ENCODE measurements at regions not wholly inside any gene's neighbourhood (a gene's known extent, or its start where the extent isn't known, plus 50 kb on each side); places are given as distances from the start of the nearest gene placed in this dataset.

DNA sequence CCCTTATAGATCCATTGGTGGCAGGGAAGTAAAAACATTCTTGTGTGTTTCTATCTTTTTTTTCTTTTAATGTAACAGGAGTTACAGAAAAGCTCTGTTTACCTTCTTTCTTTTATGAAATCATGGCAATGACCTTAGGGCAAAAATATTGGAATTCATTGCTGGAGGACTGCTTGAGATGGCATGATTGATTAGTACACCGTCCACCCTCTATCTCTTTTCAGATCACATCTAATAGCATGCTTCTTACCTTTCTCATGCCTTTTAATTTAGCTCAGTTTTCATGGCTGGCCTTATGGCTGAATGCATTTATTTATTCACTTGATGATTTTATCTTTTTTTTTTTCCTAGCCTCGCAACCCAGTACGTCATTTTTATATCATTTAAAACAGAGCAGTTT is 177.6 kb upstream of the CDH20 start:
- TF ChIP-seq, protein P1, sequence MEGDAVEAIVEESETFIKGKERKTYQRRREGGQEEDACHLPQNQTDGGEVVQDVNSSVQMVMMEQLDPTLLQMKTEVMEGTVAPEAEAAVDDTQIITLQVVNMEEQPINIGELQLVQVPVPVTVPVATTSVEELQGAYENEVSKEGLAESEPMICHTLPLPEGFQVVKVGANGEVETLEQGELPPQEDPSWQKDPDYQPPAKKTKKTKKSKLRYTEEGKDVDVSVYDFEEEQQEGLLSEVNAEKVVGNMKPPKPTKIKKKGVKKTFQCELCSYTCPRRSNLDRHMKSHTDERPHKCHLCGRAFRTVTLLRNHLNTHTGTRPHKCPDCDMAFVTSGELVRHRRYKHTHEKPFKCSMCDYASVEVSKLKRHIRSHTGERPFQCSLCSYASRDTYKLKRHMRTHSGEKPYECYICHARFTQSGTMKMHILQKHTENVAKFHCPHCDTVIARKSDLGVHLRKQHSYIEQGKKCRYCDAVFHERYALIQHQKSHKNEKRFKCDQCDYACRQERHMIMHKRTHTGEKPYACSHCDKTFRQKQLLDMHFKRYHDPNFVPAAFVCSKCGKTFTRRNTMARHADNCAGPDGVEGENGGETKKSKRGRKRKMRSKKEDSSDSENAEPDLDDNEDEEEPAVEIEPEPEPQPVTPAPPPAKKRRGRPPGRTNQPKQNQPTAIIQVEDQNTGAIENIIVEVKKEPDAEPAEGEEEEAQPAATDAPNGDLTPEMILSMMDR (IDR thresholded peaks at IDR 0.05; ENCODE audit: low read depth, low read length, missing input control), result no peak
- TF ChIP-seq, protein P2, sequence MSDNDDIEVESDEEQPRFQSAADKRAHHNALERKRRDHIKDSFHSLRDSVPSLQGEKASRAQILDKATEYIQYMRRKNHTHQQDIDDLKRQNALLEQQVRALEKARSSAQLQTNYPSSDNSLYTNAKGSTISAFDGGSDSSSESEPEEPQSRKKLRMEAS (IDR thresholded peaks at IDR 0.05), result no peak
- no peak for TF ChIP-seq EGR1 (IDR thresholded peaks at IDR 0.05; ENCODE audit: low read depth in 2 of 2)
- TF ChIP-seq, protein P3, sequence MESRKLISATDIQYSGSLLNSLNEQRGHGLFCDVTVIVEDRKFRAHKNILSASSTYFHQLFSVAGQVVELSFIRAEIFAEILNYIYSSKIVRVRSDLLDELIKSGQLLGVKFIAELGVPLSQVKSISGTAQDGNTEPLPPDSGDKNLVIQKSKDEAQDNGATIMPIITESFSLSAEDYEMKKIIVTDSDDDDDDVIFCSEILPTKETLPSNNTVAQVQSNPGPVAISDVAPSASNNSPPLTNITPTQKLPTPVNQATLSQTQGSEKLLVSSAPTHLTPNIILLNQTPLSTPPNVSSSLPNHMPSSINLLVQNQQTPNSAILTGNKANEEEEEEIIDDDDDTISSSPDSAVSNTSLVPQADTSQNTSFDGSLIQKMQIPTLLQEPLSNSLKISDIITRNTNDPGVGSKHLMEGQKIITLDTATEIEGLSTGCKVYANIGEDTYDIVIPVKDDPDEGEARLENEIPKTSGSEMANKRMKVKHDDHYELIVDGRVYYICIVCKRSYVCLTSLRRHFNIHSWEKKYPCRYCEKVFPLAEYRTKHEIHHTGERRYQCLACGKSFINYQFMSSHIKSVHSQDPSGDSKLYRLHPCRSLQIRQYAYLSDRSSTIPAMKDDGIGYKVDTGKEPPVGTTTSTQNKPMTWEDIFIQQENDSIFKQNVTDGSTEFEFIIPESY (IDR thresholded peaks at IDR 0.05), result no peak
- TF ChIP-seq YY1 (IDR thresholded peaks at IDR 0.05), result no peak
- TF ChIP-seq SP1 (IDR thresholded peaks at IDR 0.05), result no peak
- TF ChIP-seq TAF1 (conservative IDR thresholded peaks at IDR 0.05), result no peak
- TF ChIP-seq, protein P4, sequence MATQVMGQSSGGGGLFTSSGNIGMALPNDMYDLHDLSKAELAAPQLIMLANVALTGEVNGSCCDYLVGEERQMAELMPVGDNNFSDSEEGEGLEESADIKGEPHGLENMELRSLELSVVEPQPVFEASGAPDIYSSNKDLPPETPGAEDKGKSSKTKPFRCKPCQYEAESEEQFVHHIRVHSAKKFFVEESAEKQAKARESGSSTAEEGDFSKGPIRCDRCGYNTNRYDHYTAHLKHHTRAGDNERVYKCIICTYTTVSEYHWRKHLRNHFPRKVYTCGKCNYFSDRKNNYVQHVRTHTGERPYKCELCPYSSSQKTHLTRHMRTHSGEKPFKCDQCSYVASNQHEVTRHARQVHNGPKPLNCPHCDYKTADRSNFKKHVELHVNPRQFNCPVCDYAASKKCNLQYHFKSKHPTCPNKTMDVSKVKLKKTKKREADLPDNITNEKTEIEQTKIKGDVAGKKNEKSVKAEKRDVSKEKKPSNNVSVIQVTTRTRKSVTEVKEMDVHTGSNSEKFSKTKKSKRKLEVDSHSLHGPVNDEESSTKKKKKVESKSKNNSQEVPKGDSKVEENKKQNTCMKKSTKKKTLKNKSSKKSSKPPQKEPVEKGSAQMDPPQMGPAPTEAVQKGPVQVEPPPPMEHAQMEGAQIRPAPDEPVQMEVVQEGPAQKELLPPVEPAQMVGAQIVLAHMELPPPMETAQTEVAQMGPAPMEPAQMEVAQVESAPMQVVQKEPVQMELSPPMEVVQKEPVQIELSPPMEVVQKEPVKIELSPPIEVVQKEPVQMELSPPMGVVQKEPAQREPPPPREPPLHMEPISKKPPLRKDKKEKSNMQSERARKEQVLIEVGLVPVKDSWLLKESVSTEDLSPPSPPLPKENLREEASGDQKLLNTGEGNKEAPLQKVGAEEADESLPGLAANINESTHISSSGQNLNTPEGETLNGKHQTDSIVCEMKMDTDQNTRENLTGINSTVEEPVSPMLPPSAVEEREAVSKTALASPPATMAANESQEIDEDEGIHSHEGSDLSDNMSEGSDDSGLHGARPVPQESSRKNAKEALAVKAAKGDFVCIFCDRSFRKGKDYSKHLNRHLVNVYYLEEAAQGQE (IDR thresholded peaks at IDR 0.05), result no peak
- TF ChIP-seq RAD21 (IDR thresholded peaks at IDR 0.05), result no peak
- TF ChIP-seq, protein P5, sequence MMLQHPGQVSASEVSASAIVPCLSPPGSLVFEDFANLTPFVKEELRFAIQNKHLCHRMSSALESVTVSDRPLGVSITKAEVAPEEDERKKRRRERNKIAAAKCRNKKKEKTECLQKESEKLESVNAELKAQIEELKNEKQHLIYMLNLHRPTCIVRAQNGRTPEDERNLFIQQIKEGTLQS (IDR thresholded peaks at IDR 0.05), result no peak
